GM23338 (cell line): ENCODE measurements at regions not wholly inside any gene's neighbourhood (a gene's known extent, or its start where the extent isn't known, plus 50 kb on each side); places are given as distances from the start of the nearest gene placed in this dataset.

ENCODE experiments used
- ATAC-seq: fragments of 200-7000 bp; cut with Tn5 transposase; 3 replicates; pipeline ENCODE4 v1.9.1; 2020
- DNase-seq: peaks from one replicate; pipeline ENCODE4 v3.0.0-alpha.2; 2015; ENCODE audit warnings: low spot score
- H2AFZ ChIP-seq: fragments of 200-600 bp; sonication (generic); 2 replicates; pipeline ENCODE4 v1.8.0; 2016; ENCODE audit warnings: antibody characterized with exemption, mild to moderate bottlenecking, moderate library complexity
- H3F3A ChIP-seq: fragments of 200-600 bp; sonication (generic); replicated peaks from 2 replicates; pipeline ENCODE4 v1.8.0; 2017; ENCODE audit warnings: antibody characterized with exemption, mixed run types, low read depth
- H3K27ac ChIP-seq: fragments of 200-600 bp; sonication (generic); 2 replicates; pipeline ENCODE4 v1.6.1; 2016; ENCODE audit warnings: low read depth
- H3K27me3 ChIP-seq: fragments of 200-600 bp; sonication (generic); 2 replicates; pipeline ENCODE4 v1.8.0; 2016; ENCODE audit warnings: mild to moderate bottlenecking, mixed run types, moderate library complexity; ENCODE audit not compliant: insufficient read depth
- H3K36me3 ChIP-seq: fragments of 200-600 bp; sonication (generic); 2 replicates; pipeline ENCODE4 v1.8.0; 2016; ENCODE audit warnings: mild to moderate bottlenecking; ENCODE audit not compliant: insufficient read depth
- H3K4me1 ChIP-seq: fragments of 200-600 bp; sonication (generic); 2 replicates; pipeline ENCODE4 v1.8.0; 2016; ENCODE audit warnings: mild to moderate bottlenecking, moderate library complexity; ENCODE audit not compliant: insufficient read depth
- H3K4me2 ChIP-seq: fragments of 200-600 bp; sonication (generic); 2 replicates; pipeline ENCODE4 v1.7.1; 2017; ENCODE audit warnings: mixed run types
- H3K4me3 ChIP-seq: fragments of 200-600 bp; sonication (generic); 2 replicates; pipeline ENCODE4 v1.6.1; 2016; ENCODE audit warnings: mixed run types
- H3K79me2 ChIP-seq: fragments of 200-600 bp; sonication (generic); replicated peaks from 2 replicates; pipeline ENCODE4 v1.8.0; 2017; ENCODE audit warnings: mild to moderate bottlenecking; ENCODE audit not compliant: insufficient read depth
- H3K9me2 ChIP-seq: fragments of 200-600 bp; sonication (generic); 2 replicates; pipeline ENCODE4 v1.8.0; 2017; ENCODE audit not compliant: insufficient read depth
- H4K20me1 ChIP-seq: fragments of 200-600 bp; sonication (generic); replicated peaks from 2 replicates; pipeline ENCODE4 v1.8.0; 2017; ENCODE audit warnings: mild to moderate bottlenecking; ENCODE audit not compliant: insufficient read depth
- H3K27ac Mint-ChIP-seq: 2 replicates; pipeline ENCODE4 v1.8.0; 2020; ENCODE audit warnings: inconsistent platforms, mild to moderate bottlenecking, moderate library complexity, mixed read lengths
- H3K27me3 Mint-ChIP-seq: 3 replicates; pipeline ENCODE4 v1.8.0; 2022; ENCODE audit warnings: low read depth, mild to moderate bottlenecking, moderate library complexity, mixed read lengths, inconsistent platforms; ENCODE audit not compliant: insufficient read depth, poor library complexity
- H3K36me3 Mint-ChIP-seq: 3 replicates; pipeline ENCODE4 v1.8.0; 2021; ENCODE audit warnings: low read depth, mild to moderate bottlenecking, inconsistent platforms, moderate library complexity, mixed read lengths
- H3K4me1 Mint-ChIP-seq: 3 replicates; pipeline ENCODE4 v1.8.0; 2020; ENCODE audit warnings: mild to moderate bottlenecking, inconsistent platforms, mixed read lengths
- H3K4me3 Mint-ChIP-seq: 3 replicates; pipeline ENCODE4 v1.8.0; 2021; ENCODE audit warnings: moderate library complexity, mild to moderate bottlenecking, inconsistent platforms, mixed read lengths
- H3K9me3 Mint-ChIP-seq: 3 replicates; pipeline ENCODE4 v1.8.0; 2020; ENCODE audit warnings: moderate library complexity, mild to moderate bottlenecking, inconsistent platforms, mixed read lengths
- CREB1 ChIP-seq: fragments of 250-450 bp; sonication (Bioruptor Pico); IDR thresholded peaks from 2 replicates; pipeline ENCODE4 v1.5.0; 2020; ENCODE audit warnings: low read depth, mild to moderate bottlenecking, moderate library complexity
- CTCF ChIP-seq, 2 experiments: fragments of 200-600 bp in 1 of 2; sonication (generic) in 1 of 2; conservative IDR thresholded peaks; 2 replicates each; pipeline versions ENCODE4 v1.5.1 to v1.6.1; 2016 to 2017; ENCODE audit warnings: antibody characterized with exemption in 2 of 2, low read depth in 2 of 2, mild to moderate bottlenecking in 2 of 2, moderate library complexity in 1 of 2
- ETS1 ChIP-seq: IDR thresholded peaks from 2 replicates; pipeline ENCODE4 v1.6.1; 2016; ENCODE audit warnings: antibody characterized with exemption
- EZH2 ChIP-seq: fragments of 200-600 bp; sonication (generic); IDR thresholded peaks from one replicate; pipeline ENCODE4 v1.8.0; 2017; ENCODE audit warnings: antibody characterized with exemption, mild to moderate bottlenecking, low read depth; ENCODE audit not compliant: unreplicated experiment
- EZH2phosphoT487 ChIP-seq: fragments of 200-600 bp; sonication (generic); IDR thresholded peaks from one replicate; pipeline ENCODE4 v1.8.1; 2018; ENCODE audit warnings: antibody characterized with exemption; ENCODE audit not compliant: unreplicated experiment
- JUNB ChIP-seq: IDR thresholded peaks from one replicate; pipeline ENCODE4 v1.6.1; 2016; ENCODE audit warnings: antibody characterized with exemption; ENCODE audit not compliant: unreplicated experiment
- NANOG ChIP-seq: IDR thresholded peaks from 2 replicates; pipeline ENCODE4 v1.6.1; 2016; ENCODE audit warnings: antibody characterized with exemption, borderline replicate concordance
- POLR2AphosphoS5 ChIP-seq: IDR thresholded peaks from 2 replicates; pipeline ENCODE4 v1.6.1; 2016; ENCODE audit warnings: antibody characterized with exemption, low read depth
- REST ChIP-seq: IDR thresholded peaks from one replicate; pipeline ENCODE4 v1.6.1; 2018; ENCODE audit warnings: antibody characterized with exemption; ENCODE audit not compliant: unreplicated experiment
- STAT1 ChIP-seq: IDR thresholded peaks from one replicate; pipeline ENCODE4 v1.6.1; 2016; ENCODE audit warnings: antibody characterized with exemption; ENCODE audit not compliant: unreplicated experiment
- ZNF114 ChIP-seq: fragments of 250-450 bp; sonication (Bioruptor Pico); IDR thresholded peaks from 2 replicates; pipeline ENCODE4 v1.5.0; 2020; ENCODE audit warnings: mild to moderate bottlenecking, moderate library complexity
- ZNF331 ChIP-seq: fragments of 250-450 bp; sonication (Bioruptor Pico); IDR thresholded peaks from 2 replicates; pipeline ENCODE4 v1.5.0; 2020; ENCODE audit warnings: low read depth, mild to moderate bottlenecking, moderate library complexity
- ZNF462 ChIP-seq: fragments of 250-450 bp; sonication (Bioruptor Pico); IDR thresholded peaks from 2 replicates; pipeline ENCODE4 v1.5.0; 2020; ENCODE audit warnings: mild to moderate bottlenecking, moderate library complexity

GRCh38 chr21:35575280-35575915, 484.9 kb downstream of the SETD4 start:
- no peaks in the 10 kb centered on the region for H3K4me1 ChIP-seq
- ATAC-seq (no peak), DNase-seq (no peak)
- no peaks in the 10 kb centered on the region for H3K27me3 Mint-ChIP-seq
- H3K36me3 ChIP-seq, result no peaks in the 10 kb centered on the region
- no peak overlapping the region for H3K27ac Mint-ChIP-seq
- no peak overlapping the region for H3K4me3 Mint-ChIP-seq
- no peaks in the 10 kb centered on the region for H3F3A ChIP-seq
- no peaks in the 10 kb centered on the region for H3K9me2 ChIP-seq
- H3K79me2 ChIP-seq, result no peaks in the 10 kb centered on the region
- no peak overlapping the region for H3K4me3 ChIP-seq
- H3K27me3 ChIP-seq, result no peaks in the 10 kb centered on the region
- H2AFZ ChIP-seq, result no peak overlapping the region
- H3K27ac ChIP-seq, result no peak overlapping the region
- no peaks in the 10 kb centered on the region for H3K36me3 Mint-ChIP-seq
- H4K20me1 ChIP-seq, result no peaks in the 10 kb centered on the region
- no peak for TF ChIP-seq ZNF331 (CRISPR knock-in tag)
- TF ChIP-seq STAT1, result no peak
- no peak for TF ChIP-seq ZNF114 (CRISPR knock-in tag)
- TF ChIP-seq POLR2AphosphoS5, result no peak
- no peak for TF ChIP-seq ETS1
- no peak for TF ChIP-seq CREB1 (CRISPR knock-in tag)
- TF ChIP-seq NANOG, result no peak
- TF ChIP-seq ZNF462 (CRISPR knock-in tag), result no peak
- no peak for TF ChIP-seq CTCF (conservative IDR thresholded peaks at IDR 0.05; ENCODE audit: low read depth in 2 of 2)
- TF ChIP-seq REST, result no peak
- TF ChIP-seq EZH2phosphoT487, result no peak
- no peak for TF ChIP-seq JUNB
- no peak for TF ChIP-seq EZH2
- H3K4me2 ChIP-seq, result no peak overlapping the region
- no peaks in the 10 kb centered on the region; the same call in 2 of the 3 replicates for H3K9me3 Mint-ChIP-seq
- no peaks in the 10 kb centered on the region for H3K4me1 Mint-ChIP-seq
